Astrocyte of the spinal cord (primary cell): ENCODE measurements at regions not wholly inside any gene's neighbourhood (a gene's known extent, or its start where the extent isn't known, plus 50 kb on each side); places are given as distances from the start of the nearest gene placed in this dataset.

Source experiments
- DNase-seq: peaks from one replicate; pipeline ENCODE4 v3.0.0; 2011; ENCODE audit warnings: low read depth, low spot score
- H3K4me3 ChIP-seq: 2 replicates; pipeline ENCODE4 v1.5.1; 2011; ENCODE audit warnings: low read depth, mild to moderate bottlenecking, low read length, moderate library complexity
- in situ Hi-C: cut with HindIII; loops from 2 replicates; pipeline ENCODE4 v1.10.0; 2017; ENCODE audit warnings: low sequenced_read_pairs
- TF ChIP-seq, protein P1 (sequence below): IDR thresholded peaks from 2 replicates; pipeline ENCODE4 v1.5.1; 2012; ENCODE audit warnings: low read depth, mild to moderate bottlenecking, low read length, inconsistent platforms

DNA sequence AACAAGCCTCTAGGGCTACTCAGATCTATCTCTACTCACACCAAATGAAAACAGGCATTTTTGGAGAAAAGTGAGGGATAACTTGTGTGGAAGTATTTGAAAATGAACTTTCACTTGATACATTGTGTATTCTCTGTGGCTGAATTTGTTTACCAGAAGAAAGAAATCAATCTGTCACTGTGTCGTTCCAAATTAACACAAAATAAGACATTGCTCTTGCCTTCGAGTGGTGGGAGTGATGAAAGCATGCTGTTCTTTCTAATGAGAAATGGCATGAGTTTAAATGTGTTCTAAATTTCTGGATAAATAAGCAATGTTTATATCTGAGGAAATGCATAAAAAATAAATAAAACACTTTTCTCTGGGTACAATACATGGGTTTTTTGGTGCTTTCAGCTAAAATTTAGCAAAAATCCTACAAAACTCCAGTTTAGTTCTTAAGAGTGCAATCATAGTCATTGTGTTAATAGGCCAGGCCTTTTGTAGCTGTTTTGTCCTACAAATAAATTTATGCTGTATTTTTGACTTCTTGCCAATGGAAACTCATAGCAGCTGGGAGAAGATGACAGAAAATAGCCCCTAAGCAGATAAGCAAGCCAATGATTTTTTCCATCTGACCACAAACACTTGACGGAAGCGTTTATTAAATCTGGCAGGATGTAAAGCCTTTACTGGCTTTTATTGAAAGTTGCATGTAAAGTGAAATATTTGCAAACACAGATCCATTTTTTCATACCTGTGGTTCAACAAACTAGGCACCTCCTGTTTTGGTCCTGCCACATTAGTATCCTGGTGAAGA is 1064.1 kb upstream of the GHITM start:
- in situ Hi-C loops: no loop called here
- DNase-seq: peak; percentile 9
- TF ChIP-seq, protein P1, sequence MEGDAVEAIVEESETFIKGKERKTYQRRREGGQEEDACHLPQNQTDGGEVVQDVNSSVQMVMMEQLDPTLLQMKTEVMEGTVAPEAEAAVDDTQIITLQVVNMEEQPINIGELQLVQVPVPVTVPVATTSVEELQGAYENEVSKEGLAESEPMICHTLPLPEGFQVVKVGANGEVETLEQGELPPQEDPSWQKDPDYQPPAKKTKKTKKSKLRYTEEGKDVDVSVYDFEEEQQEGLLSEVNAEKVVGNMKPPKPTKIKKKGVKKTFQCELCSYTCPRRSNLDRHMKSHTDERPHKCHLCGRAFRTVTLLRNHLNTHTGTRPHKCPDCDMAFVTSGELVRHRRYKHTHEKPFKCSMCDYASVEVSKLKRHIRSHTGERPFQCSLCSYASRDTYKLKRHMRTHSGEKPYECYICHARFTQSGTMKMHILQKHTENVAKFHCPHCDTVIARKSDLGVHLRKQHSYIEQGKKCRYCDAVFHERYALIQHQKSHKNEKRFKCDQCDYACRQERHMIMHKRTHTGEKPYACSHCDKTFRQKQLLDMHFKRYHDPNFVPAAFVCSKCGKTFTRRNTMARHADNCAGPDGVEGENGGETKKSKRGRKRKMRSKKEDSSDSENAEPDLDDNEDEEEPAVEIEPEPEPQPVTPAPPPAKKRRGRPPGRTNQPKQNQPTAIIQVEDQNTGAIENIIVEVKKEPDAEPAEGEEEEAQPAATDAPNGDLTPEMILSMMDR: no peak
- H3K4me3 ChIP-seq: no peak overlapping the region

- in situ Hi-C loops: no loop called here
- DNase-seq: no peak
- TF ChIP-seq, protein P1: no peak
- no peak overlapping the region for H3K4me3 ChIP-seq
Measured at GRCh38 chr10:83075815-83076355, 1063.4 kb upstream of the GHITM start.

DNA sequence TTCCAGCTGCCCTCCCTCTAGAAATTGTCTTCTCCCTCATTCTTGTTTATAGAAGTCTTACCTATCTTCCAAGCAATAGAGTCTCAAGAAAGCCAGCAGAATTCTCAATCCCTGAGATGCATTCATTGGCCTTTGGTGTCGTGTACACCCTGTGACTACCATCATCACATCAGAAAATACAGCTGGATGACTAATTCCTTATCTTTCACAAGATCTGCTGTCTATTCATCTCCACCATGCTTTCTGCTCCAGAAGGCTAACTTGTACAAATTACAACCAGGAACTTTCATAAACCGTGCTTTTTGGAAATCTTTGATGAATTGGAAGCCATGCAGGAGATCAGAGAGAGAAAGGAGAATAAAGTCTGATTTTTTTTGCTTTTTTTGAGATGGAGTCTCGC is 1062.9 kb upstream of the GHITM start:
- no peak for DNase-seq
- in situ Hi-C loops: no loop called here
- TF ChIP-seq, protein P1: no peak
- H3K4me3 ChIP-seq: no peak overlapping the region

DNA sequence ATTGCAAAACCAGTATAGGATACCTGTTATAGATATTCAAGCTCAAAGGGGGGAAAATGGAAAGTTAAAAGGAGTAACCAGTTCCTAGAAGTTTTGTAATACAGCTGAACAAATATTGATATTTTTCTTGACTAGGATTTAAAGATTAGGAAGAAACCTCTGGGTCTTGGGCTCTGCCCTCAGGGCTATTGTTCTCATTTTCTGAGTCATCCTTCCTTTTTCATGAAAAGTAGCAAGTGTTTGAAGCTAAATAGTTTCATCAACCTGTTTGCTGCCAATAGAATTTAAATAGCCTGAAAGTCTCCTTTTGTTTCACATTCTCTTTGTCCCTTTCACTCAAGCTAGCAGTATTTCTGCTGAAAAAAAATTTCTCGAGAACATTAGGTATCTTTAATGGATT is 1061.1 kb upstream of the GHITM start:
- DNase-seq: peak; percentile 1
- in situ Hi-C loops: no loop called here
- H3K4me3 ChIP-seq: no peak overlapping the region
- TF ChIP-seq, protein P1: no peak

- in situ Hi-C loops: no loop called here
- DNase-seq: no peak
- TF ChIP-seq, protein P1: no peak
- H3K4me3 ChIP-seq: no peak overlapping the region
Measured at GRCh38 chr10:83078645-83079044, 1060.7 kb upstream of the GHITM start.

GRCh38 chr10:83083831-83084230 is 1055.5 kb upstream of the GHITM start:
- TF ChIP-seq, protein P1: no peak
- in situ Hi-C loops: no loop called here
- DNase-seq: no peak
- H3K4me3 ChIP-seq: no peak overlapping the region
